NCI-H2081 treated with DMSO at 0.1 percent for 48 hours (cell line): ENCODE measurements at regions not wholly inside any gene's neighbourhood (a gene's known extent, or its start where the extent isn't known, plus 50 kb on each side); places are given as distances from the start of the nearest gene placed in this dataset.
"Not testable (repeated sequence)": the region's sequence is repeated elsewhere in the genome, so short reads cannot be mapped to it uniquely, and the experiment has no call there.

ENCODE experiments used
- DNase-seq: peaks from one replicate; lab custom pipeline; 2025; lab: John Stamatoyannopoulos, UW

GRCh38 chr3:110686701-110687100 lies 384.9 kb upstream of the NECTIN3 start:
- no peak for DNase-seq

GRCh38 chr3:110687138-110687537 lies 384.5 kb upstream of the NECTIN3 start:
- no peak for DNase-seq

- DNase-seq, result no peak
Measured at GRCh38 chr3:110697961-110698360, 373.7 kb upstream of the NECTIN3 start.

GRCh38 chr3:110704332-110704731 lies 367.3 kb upstream of the NECTIN3 start:
- not testable (repeated sequence) for DNase-seq

- no peak for DNase-seq
Measured at GRCh38 chr3:110708156-110708555, 363.5 kb upstream of the NECTIN3 start.

- DNase-seq, result no peak
Measured at GRCh38 chr3:110710156-110710555, 361.5 kb upstream of the NECTIN3 start.

GRCh38 chr3:110710603-110711002 lies 361.0 kb upstream of the NECTIN3 start:
- DNase-seq, result no peak

- DNase-seq, result no peak
Measured at GRCh38 chr3:110711130-110711832, 360.3 kb upstream of the NECTIN3 start.

- no peak for DNase-seq
Measured at GRCh38 chr3:110711851-110712516, 359.6 kb upstream of the NECTIN3 start.

- DNase-seq, result no peak
Measured at GRCh38 chr3:110727056-110727455, 344.6 kb upstream of the NECTIN3 start.

- no peak for DNase-seq
Measured at GRCh38 chr3:110731148-110731547, 340.5 kb upstream of the NECTIN3 start.

- DNase-seq, result no peak
Measured at GRCh38 chr3:110732420-110732819, 339.2 kb upstream of the NECTIN3 start.

GRCh38 chr3:110733045-110733444 lies 338.6 kb upstream of the NECTIN3 start:
- no peak for DNase-seq

- DNase-seq, result no peak
Measured at GRCh38 chr3:110734524-110734923, 337.1 kb upstream of the NECTIN3 start.

GRCh38 chr3:110736332-110736731 lies 335.3 kb upstream of the NECTIN3 start:
- no peak for DNase-seq

- DNase-seq, result no peak
Measured at GRCh38 chr3:110738531-110738930, 333.1 kb upstream of the NECTIN3 start.

- DNase-seq, result no peak
Measured at GRCh38 chr3:110741891-110742290, 329.7 kb upstream of the NECTIN3 start.

- no peak for DNase-seq
Measured at GRCh38 chr3:110743202-110743601, 328.4 kb upstream of the NECTIN3 start.

GRCh38 chr3:110743984-110744383 lies 327.6 kb upstream of the NECTIN3 start:
- DNase-seq, result no peak

GRCh38 chr3:110744723-110745122 lies 326.9 kb upstream of the NECTIN3 start:
- no peak for DNase-seq

- no peak for DNase-seq
Measured at GRCh38 chr3:110749006-110749405, 322.6 kb upstream of the NECTIN3 start.

GRCh38 chr3:110750201-110750600 lies 321.4 kb upstream of the NECTIN3 start:
- no peak for DNase-seq

- DNase-seq, result no peak
Measured at GRCh38 chr3:110752307-110752706, 319.3 kb upstream of the NECTIN3 start.

- DNase-seq, result no peak
Measured at GRCh38 chr3:110753516-110753915, 318.1 kb upstream of the NECTIN3 start.
